HL-60 (cell line): ENCODE measurements at regions not wholly inside any gene's neighbourhood (a gene's known extent, or its start where the extent isn't known, plus 50 kb on each side); places are given as distances from the start of the nearest gene placed in this dataset.

ENCODE experiments used
- DNase-seq, 2 experiments: peaks; one replicate each; pipeline ENCODE4 v3.0.0-alpha.2; 2010 to 2020; ENCODE audit warnings: low read depth in 1 of 2, low spot score in 1 of 2
- H3K27ac ChIP-seq: fragments of 250-450 bp; sonication (Bioruptor Pico); replicated peaks from 2 replicates; pipeline ENCODE4 v1.5.1; 2020; ENCODE audit warnings: mild to moderate bottlenecking, moderate library complexity
- H3K27me3 ChIP-seq: fragments of 250-450 bp; sonication (Bioruptor Pico); 2 replicates; pipeline ENCODE4 v1.5.1; 2021; ENCODE audit warnings: mild to moderate bottlenecking, moderate library complexity; ENCODE audit not compliant: insufficient read depth, poor library complexity, severe bottlenecking
- H3K4me3 ChIP-seq: replicated peaks from 2 replicates; pipeline ENCODE4 v1.5.1; 2011; ENCODE audit warnings: mild to moderate bottlenecking, control low read depth, low read length; ENCODE audit not compliant: insufficient read depth
- GABPA ChIP-seq: IDR thresholded peaks from 2 replicates; pipeline ENCODE4 v1.6.1; 2012; ENCODE audit warnings: low read depth
- POLR2AphosphoS5 ChIP-seq: IDR thresholded peaks from 2 replicates; pipeline ENCODE4 v1.6.1; 2012; ENCODE audit warnings: low read depth
- SPI1 ChIP-seq: IDR thresholded peaks from 2 replicates; pipeline ENCODE4 v1.6.1; 2012; ENCODE audit warnings: low read depth, mild to moderate bottlenecking, borderline replicate concordance
- TF ChIP-seq, protein P1 (sequence below): IDR thresholded peaks from 2 replicates; pipeline ENCODE4 v1.6.1; 2012; ENCODE audit warnings: low read depth; ENCODE audit not compliant: insufficient replicate concordance
- TF ChIP-seq, protein P2 (sequence below): IDR thresholded peaks from one replicate; pipeline ENCODE4 v1.5.1; 2011; ENCODE audit warnings: low read length, control low read depth, inconsistent platforms; ENCODE audit not compliant: insufficient read depth

DNA sequence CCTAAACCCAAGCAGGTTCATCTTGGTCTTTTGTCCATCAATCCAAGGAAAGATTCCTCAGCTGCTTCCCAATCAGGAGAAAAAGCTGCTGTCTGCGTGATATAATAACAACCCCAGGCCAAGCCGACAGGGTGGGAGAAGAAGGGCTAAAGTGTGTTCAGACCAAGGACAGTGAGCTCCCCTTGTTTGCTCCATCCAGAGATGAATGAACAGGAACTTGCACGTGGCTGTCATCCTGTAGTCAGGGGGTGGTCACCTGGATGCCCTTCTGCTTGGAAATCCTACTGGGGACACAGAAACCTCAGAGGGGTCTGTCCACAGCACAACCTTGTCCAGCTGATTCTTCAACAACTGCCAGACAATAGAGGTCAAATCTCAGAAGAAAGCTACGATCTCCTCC, 414.5 kb downstream of the SOX9 start:
- no peak overlapping the region for H3K27ac ChIP-seq
- TF ChIP-seq GABPA (no peak), SPI1 (no peak), POLR2AphosphoS5 (no peak)
- TF ChIP-seq, protein P1, sequence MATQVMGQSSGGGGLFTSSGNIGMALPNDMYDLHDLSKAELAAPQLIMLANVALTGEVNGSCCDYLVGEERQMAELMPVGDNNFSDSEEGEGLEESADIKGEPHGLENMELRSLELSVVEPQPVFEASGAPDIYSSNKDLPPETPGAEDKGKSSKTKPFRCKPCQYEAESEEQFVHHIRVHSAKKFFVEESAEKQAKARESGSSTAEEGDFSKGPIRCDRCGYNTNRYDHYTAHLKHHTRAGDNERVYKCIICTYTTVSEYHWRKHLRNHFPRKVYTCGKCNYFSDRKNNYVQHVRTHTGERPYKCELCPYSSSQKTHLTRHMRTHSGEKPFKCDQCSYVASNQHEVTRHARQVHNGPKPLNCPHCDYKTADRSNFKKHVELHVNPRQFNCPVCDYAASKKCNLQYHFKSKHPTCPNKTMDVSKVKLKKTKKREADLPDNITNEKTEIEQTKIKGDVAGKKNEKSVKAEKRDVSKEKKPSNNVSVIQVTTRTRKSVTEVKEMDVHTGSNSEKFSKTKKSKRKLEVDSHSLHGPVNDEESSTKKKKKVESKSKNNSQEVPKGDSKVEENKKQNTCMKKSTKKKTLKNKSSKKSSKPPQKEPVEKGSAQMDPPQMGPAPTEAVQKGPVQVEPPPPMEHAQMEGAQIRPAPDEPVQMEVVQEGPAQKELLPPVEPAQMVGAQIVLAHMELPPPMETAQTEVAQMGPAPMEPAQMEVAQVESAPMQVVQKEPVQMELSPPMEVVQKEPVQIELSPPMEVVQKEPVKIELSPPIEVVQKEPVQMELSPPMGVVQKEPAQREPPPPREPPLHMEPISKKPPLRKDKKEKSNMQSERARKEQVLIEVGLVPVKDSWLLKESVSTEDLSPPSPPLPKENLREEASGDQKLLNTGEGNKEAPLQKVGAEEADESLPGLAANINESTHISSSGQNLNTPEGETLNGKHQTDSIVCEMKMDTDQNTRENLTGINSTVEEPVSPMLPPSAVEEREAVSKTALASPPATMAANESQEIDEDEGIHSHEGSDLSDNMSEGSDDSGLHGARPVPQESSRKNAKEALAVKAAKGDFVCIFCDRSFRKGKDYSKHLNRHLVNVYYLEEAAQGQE: no peak
- TF ChIP-seq, protein P2, sequence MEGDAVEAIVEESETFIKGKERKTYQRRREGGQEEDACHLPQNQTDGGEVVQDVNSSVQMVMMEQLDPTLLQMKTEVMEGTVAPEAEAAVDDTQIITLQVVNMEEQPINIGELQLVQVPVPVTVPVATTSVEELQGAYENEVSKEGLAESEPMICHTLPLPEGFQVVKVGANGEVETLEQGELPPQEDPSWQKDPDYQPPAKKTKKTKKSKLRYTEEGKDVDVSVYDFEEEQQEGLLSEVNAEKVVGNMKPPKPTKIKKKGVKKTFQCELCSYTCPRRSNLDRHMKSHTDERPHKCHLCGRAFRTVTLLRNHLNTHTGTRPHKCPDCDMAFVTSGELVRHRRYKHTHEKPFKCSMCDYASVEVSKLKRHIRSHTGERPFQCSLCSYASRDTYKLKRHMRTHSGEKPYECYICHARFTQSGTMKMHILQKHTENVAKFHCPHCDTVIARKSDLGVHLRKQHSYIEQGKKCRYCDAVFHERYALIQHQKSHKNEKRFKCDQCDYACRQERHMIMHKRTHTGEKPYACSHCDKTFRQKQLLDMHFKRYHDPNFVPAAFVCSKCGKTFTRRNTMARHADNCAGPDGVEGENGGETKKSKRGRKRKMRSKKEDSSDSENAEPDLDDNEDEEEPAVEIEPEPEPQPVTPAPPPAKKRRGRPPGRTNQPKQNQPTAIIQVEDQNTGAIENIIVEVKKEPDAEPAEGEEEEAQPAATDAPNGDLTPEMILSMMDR: no peak
- H3K27me3 ChIP-seq: no peaks in the 10 kb centered on the region
- DNase-seq: no peak
- no peak overlapping the region for H3K4me3 ChIP-seq

DNA sequence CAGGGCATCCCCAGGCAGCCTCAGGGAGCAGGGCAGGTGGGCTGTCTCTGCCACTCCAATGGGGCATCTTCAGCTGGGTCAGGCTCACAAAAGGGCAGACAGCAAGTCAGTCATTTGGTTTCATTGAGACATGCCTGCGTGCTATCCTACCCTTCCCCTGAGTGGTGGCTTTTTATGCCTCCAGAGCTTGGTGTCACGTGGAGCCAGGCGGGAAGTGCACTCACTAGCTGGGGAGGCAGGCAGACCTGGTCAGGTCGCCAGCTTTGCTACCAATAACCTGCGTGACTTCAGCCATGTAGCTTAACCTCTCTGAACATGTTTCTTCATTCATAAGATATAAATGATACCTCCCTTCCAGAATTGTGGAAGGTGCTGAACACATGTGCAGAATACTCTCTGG, 415.0 kb downstream of the SOX9 start:
- TF ChIP-seq, protein P2: no peak
- TF ChIP-seq, protein P1: no peak
- TF ChIP-seq SPI1 (no peak), GABPA (no peak), POLR2AphosphoS5 (no peak)
- no peak for DNase-seq
- H3K27ac ChIP-seq: no peak overlapping the region
- no peaks in the 10 kb centered on the region for H3K27me3 ChIP-seq
- no peak overlapping the region for H3K4me3 ChIP-seq

DNA sequence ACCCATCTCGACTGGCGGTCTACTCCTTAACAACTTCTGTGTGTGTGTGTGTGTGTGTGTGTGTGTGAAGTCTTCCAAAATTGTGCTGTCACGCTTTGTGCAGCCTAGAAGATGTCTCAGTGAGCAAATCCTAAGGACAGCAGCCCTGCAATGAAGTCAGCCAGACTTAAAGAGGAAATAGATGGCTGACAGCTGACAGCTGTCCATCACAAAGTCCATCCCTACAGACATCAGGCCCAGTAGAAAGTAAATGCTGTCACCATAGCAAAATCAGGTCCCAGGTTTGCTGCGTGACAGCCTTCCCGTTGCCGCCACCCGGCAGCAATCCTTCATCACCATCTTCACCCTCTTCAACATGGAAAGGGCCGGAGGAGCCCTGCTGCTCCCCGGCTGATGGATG, 416.0 kb downstream of the SOX9 start:
- Histone ChIP-seq H3K27ac (no peak overlapping the region), H3K4me3 (no peak overlapping the region), H3K27me3 (no peaks in the 10 kb centered on the region)
- TF ChIP-seq POLR2AphosphoS5 (no peak), SPI1 (no peak)
- TF ChIP-seq, protein P1: no peak
- TF ChIP-seq, protein P2: no peak
- no peak for DNase-seq
